Right atrium auricular region (tissue), 2 donors: ENCODE measurements at regions not wholly inside any gene's neighbourhood (a gene's known extent, or its start where the extent isn't known, plus 50 kb on each side); places are given as distances from the start of the nearest gene placed in this dataset.
A peak's percentile ranks its signal among the peaks of the same experiment; 100 is the strongest.

ENCODE experiments used
- DNase-seq: peaks from one replicate; pipeline ENCODE4 v3.0.0-alpha.2; 2019; ENCODE audit warnings: low spot score
- H3K27ac ChIP-seq, 2 donors: fragments of 200-600 bp; sonication (generic); 1 replicate in 1 of 2; 2 replicates in 1 of 2; pipeline ENCODE4 v1.5.1; 2016 to 2019
- H3K27me3 ChIP-seq, 2 donors: fragments of 200-600 bp; sonication (generic); one replicate each; pipeline versions ENCODE4 v1.5.1 to v1.6.0; 2017 to 2019
- H3K36me3 ChIP-seq: fragments of 200-600 bp; sonication (generic); one replicate; pipeline ENCODE4 v1.5.1; 2016
- H3K4me1 ChIP-seq, 2 donors: fragments of 200-600 bp; sonication (generic); one replicate each; pipeline versions ENCODE4 v1.5.1 to v1.6.0; 2017 to 2019
- H3K4me3 ChIP-seq, 2 donors: fragments of 200-600 bp; sonication (generic); 1 replicate in 1 of 2; 2 replicates in 1 of 2; pipeline ENCODE4 v1.5.1; 2017 to 2019; ENCODE audit warnings: mild to moderate bottlenecking in 1 of 2, moderate library complexity in 1 of 2
- H3K9me3 ChIP-seq, 2 donors: fragments of 200-600 bp; sonication (generic); one replicate each; pipeline ENCODE4 v1.5.1; 2019
- TF ChIP-seq, protein P1 (sequence below), 2 donors: fragments of 200-600 bp; sonication (generic); IDR thresholded peaks; one replicate each; pipeline ENCODE4 v1.5.1; 2019; ENCODE audit warnings: antibody characterized with exemption in 2 of 2

DNA sequence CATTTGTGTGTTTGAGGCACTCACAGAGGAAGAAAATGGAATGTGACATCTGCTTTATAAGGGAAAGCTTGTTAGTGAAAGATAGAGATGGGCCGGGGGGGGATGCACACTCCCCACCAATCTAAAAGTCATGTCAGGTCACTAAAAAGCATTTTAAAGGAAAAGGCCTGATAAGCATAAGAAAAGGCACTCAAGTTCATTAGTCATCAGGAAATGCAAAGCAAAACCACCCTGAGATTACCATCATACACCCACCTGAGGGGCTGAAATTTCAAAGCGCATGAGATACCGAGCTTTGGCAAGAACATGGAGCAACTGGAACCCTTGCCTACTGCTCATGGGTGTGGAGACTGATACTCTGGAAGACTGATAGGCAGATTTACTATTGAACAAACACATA lies 77.9 kb upstream of the ANO1 start:
- no peaks in the 10 kb centered on the region for H3K9me3 ChIP-seq
- no peaks in the 10 kb centered on the region for H3K36me3 ChIP-seq
- H3K27me3 ChIP-seq = no peaks in the 10 kb centered on the region
- DNase-seq = no peak
- H3K27ac ChIP-seq = no peak overlapping the region
- TF ChIP-seq, protein P1, sequence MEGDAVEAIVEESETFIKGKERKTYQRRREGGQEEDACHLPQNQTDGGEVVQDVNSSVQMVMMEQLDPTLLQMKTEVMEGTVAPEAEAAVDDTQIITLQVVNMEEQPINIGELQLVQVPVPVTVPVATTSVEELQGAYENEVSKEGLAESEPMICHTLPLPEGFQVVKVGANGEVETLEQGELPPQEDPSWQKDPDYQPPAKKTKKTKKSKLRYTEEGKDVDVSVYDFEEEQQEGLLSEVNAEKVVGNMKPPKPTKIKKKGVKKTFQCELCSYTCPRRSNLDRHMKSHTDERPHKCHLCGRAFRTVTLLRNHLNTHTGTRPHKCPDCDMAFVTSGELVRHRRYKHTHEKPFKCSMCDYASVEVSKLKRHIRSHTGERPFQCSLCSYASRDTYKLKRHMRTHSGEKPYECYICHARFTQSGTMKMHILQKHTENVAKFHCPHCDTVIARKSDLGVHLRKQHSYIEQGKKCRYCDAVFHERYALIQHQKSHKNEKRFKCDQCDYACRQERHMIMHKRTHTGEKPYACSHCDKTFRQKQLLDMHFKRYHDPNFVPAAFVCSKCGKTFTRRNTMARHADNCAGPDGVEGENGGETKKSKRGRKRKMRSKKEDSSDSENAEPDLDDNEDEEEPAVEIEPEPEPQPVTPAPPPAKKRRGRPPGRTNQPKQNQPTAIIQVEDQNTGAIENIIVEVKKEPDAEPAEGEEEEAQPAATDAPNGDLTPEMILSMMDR (IDR thresholded peaks at IDR 0.05) = no peak
- no peaks in the 10 kb centered on the region for H3K4me1 ChIP-seq
- H3K4me3 ChIP-seq = no peak overlapping the region

DNA sequence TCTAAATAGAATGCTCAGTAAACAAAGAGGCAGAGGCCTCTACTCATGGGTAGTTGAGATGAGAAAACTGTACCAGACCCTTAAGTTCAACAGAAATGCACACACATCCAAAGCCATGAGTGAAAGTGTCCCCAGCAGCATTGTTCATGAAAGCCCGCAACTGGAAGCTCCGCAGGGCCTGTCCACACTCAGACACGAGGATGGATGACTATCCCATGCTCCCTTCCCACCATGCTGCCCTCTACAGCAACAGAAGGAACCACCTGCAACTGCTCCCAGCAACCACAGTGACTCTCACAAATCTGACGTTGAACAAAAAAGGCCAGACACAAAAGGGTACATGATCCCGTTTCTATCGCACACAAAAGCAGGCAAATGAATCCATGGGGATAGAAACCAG lies 76.9 kb upstream of the ANO1 start:
- H3K27ac ChIP-seq = no peak overlapping the region
- no peaks in the 10 kb centered on the region for H3K27me3 ChIP-seq
- H3K4me1 ChIP-seq = no peaks in the 10 kb centered on the region
- no peak overlapping the region for H3K4me3 ChIP-seq
- no peak for DNase-seq
- H3K36me3 ChIP-seq = no peaks in the 10 kb centered on the region
- no peaks in the 10 kb centered on the region for H3K9me3 ChIP-seq
- TF ChIP-seq, protein P1 (IDR thresholded peaks at IDR 0.05) = no peak

DNA sequence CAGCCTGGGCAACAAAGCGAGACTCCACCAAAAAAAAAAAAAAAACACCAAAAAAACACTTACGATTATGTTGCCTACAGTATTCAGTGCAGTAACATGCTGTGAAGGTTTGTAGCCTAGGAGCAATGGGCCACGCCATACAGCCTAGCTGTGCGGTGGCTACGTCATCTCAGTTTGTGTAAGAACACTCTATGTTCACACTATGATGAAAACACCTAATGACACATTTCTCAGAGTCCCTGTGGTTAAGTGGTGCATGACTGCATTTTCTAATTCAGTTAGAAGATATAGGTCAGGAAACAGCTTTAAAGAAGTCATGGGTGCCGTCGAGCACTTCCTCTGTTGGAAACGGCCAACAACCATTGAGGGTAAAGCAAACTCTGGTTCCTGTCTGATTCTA lies 75.7 kb upstream of the ANO1 start:
- H3K27me3 ChIP-seq = no peaks in the 10 kb centered on the region
- H3K9me3 ChIP-seq = no peaks in the 10 kb centered on the region
- no peak for DNase-seq
- H3K27ac ChIP-seq = no peak overlapping the region
- H3K36me3 ChIP-seq = no peaks in the 10 kb centered on the region
- TF ChIP-seq, protein P1 (IDR thresholded peaks at IDR 0.05) = no peak
- H3K4me3 ChIP-seq = no peak overlapping the region
- no peaks in the 10 kb centered on the region for H3K4me1 ChIP-seq

DNA sequence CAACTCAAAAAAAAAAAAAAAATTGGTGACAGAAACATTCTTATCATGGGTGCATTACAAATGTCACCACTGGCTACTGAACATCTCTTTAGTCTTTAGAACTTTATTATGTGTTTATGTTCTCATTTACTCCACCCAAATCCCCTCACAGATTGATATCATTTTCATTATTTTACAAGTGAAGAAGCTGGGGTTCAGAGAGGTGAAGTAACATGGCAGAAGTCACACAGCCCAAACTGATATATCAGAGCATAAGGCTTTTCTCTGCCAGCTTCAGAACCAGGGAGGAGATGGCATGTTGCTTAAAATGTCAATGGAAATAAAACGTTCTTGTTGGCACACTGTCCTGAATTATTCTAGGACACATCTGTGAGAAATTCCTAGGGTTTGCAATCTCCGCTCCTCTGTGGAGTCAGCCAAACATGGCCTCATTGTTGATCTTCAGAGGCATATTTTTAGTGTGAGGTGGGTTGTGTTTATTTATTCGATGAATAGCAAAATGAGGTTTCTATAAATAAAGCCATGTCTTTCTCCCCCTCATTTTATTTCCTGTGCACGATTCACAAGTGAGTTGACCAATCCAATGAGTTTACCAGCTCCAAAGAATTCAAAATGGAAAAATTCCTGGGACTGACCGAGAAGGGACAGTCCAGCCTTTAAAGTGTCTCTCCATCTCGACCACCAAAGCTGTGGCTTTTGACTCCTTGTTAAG lies 72.9 kb upstream of the ANO1 start:
- Histone ChIP-seq H3K27me3 (no peaks in the 10 kb centered on the region), H3K4me1 (no peaks in the 10 kb centered on the region), H3K27ac (peak overlapping the region in 1 of 2 donors; percentile 10), H3K4me3 (no peak overlapping the region), H3K36me3 (no peaks in the 10 kb centered on the region), H3K9me3 (no peaks in the 10 kb centered on the region)
- DNase-seq = no peak
- TF ChIP-seq, protein P1 (IDR thresholded peaks at IDR 0.05) = no peak

DNA sequence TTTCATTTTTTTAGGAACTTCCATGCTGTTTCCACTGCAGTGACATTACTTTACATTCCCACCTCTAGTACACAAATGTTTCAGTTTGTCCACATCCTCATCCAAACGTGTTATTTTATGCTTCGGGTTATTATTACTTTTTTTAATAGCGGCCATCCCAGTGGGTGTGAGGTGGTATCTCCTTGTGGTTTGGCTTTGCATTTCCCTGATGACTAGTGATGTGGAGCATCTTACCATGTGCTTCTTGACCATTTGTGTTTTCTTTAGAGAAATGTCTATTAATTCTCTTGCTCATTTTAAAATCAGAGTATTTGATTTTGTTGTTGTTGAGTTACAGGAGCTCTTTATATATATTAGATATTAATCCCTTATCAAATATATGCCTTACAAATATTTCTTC lies 70.3 kb upstream of the ANO1 start:
- DNase-seq = no peak
- TF ChIP-seq, protein P1 (IDR thresholded peaks at IDR 0.05) = no peak
- Histone ChIP-seq H3K27ac (no peak overlapping the region), H3K27me3 (no peaks in the 10 kb centered on the region), H3K9me3 (no peaks in the 10 kb centered on the region), H3K36me3 (no peaks in the 10 kb centered on the region), H3K4me1 (no peaks in the 10 kb centered on the region), H3K4me3 (no peak overlapping the region)

DNA sequence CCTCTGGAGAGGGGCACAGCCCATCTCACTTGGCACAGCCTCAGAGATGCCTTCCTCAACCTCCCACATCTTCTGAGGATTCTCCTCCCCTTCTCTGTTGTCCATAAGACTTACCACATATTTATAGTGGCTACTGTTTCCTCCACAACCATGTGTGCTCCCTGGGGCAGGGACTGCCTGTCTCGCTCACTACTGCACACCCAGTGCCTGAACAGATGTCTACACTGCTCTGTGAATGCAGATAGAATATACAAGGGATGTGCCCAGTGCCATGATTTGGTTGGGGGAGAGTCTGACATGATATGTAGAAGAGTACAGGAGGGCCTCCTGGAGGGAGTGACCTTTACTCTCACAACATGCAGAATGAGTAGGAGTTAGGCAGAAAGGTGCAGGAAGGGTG lies 67.3 kb upstream of the ANO1 start:
- Histone ChIP-seq H3K4me3 (no peak overlapping the region), H3K27me3 (no peaks in the 10 kb centered on the region)
- TF ChIP-seq, protein P1 (IDR thresholded peaks at IDR 0.05) = no peak

More for the DNA sequence above, 67.3 kb upstream of the ANO1 start:
- Histone ChIP-seq H3K36me3 (no peaks in the 10 kb centered on the region), H3K9me3 (no peaks in the 10 kb centered on the region), H3K27ac (no peak overlapping the region), H3K4me1 (no peaks in the 10 kb centered on the region)
- no peak for DNase-seq
